Neural cell (in vitro differentiated cells): ENCODE measurements at regions not wholly inside any gene's neighbourhood (a gene's known extent, or its start where the extent isn't known, plus 50 kb on each side); places are given as distances from the start of the nearest gene placed in this dataset.

Experiments
- EP300 ChIP-seq: fragments of 450-650 bp; conservative IDR thresholded peaks from 2 replicates; pipeline ENCODE4 v1.6.1; 2014; ENCODE audit warnings: antibody characterized with exemption, mild to moderate bottlenecking, moderate library complexity; ENCODE audit not compliant: poor library complexity, severe bottlenecking
- POLR2AphosphoS5 ChIP-seq: IDR thresholded peaks from 2 replicates; pipeline ENCODE4 v1.6.1; 2012
- TF ChIP-seq, protein P1 (sequence below): fragments of 450-650 bp; IDR thresholded peaks from 2 replicates; pipeline ENCODE4 v1.5.1; 2014; ENCODE audit warnings: antibody characterized with exemption, mild to moderate bottlenecking, moderate library complexity; ENCODE audit not compliant: poor library complexity, severe bottlenecking

DNA sequence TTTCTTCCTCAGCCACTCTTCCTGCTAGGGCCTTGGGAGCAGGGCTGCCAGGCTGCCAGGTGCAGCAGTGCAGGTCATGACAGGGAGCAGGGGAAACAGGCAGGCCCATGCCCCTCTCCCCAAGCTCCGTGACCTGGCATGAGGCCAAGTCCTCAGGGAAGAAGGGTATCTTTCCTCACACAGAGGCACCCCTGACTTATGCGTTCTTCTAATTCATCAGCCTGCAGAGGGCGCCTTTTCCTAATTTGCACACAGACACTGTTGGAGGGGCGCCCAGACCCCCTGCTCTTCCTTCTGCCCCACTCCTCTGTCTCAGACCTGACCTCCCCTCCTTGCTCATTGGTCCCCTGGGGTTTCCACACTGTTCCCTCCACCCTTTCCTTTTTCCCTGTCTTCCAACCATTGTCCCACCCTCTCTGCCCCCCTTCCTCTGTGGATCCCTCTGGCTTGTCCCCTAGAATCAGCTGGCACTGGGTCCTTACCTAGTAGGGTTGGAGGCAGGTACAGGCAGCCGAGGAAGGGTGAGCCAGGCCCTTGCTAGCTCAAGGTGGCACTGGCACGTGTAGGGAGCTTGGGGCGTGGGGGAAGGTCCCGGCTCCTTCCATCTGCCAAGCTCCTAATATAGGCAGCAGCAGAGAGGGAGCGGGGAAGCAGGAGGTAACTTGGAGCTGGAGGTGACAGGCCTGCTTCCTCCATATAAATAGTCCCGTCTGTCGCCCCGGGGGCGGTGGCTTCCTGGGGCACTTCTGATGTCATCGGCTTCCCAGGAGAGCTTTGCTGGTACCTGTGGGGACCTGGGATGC lies 154.9 kb upstream of the MLN start:
- TF ChIP-seq EP300 (no peak), POLR2AphosphoS5 (no peak)
- TF ChIP-seq, protein P1, sequence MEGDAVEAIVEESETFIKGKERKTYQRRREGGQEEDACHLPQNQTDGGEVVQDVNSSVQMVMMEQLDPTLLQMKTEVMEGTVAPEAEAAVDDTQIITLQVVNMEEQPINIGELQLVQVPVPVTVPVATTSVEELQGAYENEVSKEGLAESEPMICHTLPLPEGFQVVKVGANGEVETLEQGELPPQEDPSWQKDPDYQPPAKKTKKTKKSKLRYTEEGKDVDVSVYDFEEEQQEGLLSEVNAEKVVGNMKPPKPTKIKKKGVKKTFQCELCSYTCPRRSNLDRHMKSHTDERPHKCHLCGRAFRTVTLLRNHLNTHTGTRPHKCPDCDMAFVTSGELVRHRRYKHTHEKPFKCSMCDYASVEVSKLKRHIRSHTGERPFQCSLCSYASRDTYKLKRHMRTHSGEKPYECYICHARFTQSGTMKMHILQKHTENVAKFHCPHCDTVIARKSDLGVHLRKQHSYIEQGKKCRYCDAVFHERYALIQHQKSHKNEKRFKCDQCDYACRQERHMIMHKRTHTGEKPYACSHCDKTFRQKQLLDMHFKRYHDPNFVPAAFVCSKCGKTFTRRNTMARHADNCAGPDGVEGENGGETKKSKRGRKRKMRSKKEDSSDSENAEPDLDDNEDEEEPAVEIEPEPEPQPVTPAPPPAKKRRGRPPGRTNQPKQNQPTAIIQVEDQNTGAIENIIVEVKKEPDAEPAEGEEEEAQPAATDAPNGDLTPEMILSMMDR = no peak
